Fibroblast of peridontal ligament (primary cell): ENCODE measurements at regions not wholly inside any gene's neighbourhood (a gene's known extent, or its start where the extent isn't known, plus 50 kb on each side); places are given as distances from the start of the nearest gene placed in this dataset.
"Not testable (repeated sequence)": the region's sequence is repeated elsewhere in the genome, so short reads cannot be mapped to it uniquely, and the experiment has no call there.

Experiments
- DNase-seq: peaks from one replicate; pipeline ENCODE4 v3.0.0-alpha.2; 2010; ENCODE audit errors: extremely low read depth

DNA sequence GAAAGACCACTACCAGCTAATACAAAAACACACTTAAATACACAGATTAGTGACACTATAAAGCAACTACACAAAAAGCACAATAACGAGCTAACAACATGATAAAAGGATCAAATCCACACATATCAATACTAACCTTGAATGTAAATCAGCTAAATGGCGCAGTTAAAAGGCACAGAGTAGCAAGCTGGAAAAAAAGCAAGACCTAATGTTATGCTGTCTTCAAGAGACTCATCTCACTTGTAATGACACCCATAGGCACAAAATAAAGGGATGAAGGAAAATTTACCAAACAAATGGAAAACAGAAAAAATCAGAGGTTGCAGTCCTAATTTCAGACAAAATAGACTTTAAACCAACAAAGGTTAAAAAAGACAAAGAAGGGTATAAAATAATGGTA lies 86.3 kb downstream of the NUS1 start:
- DNase-seq: no peak

DNA sequence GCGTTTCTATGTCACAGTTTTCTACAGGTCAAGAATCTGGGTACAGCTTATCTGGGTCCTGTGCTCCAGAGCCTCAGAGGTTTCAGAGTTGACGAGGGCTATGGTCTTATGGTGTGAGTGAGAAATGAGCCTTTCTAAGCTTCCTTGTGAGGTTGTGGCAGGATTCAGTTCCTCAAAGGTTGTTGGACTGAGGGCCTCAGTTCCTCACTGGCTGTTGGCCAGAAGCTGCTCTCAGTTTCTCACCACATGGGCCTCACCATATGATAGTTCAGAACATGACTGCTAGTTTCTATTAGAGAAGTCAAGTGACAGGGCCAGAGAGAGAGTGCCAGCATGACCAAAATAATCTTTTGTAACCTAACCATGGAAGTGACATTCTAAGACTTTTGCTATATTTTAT lies 96.1 kb downstream of the NUS1 start:
- no peak for DNase-seq

DNA sequence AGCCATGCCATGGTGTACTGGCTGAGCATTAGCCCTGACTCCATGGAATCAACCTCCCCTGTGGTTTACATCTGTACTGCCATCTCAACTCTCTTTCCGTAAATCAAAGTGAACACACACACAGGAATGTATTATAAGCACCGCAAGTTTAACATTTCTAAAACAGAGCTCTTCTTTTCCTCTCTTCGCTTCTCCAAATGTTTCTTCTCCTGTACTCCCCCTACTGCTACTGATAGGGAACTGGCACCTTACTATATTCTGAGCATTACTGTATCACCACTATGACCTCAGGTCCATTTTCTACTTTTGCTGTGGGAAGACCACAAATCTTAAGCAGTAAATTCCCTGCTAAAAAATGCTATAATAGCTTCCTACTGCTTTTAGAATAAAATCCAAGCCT lies 101.2 kb downstream of the NUS1 start:
- peak; percentile 5 for DNase-seq

DNA sequence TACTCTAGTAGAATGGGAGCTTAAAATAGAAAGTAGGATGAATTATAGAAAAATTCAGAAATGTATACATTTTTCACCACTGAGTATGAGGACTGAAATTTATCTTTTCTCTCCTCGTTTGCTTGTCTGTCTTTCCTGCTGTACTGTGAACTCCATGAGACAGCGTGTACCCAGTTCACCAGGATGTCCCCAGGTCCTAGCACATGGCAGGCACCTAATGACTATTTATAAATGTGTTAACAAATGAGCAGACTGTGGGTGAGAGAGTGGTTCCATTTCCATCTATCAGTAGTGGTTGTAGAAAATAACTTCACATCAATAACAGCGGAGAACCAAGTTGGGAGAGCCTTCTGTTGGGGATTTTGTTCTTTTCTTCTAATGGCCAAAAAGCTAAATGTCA lies 106.3 kb downstream of the NUS1 start:
- DNase-seq: no peak

DNA sequence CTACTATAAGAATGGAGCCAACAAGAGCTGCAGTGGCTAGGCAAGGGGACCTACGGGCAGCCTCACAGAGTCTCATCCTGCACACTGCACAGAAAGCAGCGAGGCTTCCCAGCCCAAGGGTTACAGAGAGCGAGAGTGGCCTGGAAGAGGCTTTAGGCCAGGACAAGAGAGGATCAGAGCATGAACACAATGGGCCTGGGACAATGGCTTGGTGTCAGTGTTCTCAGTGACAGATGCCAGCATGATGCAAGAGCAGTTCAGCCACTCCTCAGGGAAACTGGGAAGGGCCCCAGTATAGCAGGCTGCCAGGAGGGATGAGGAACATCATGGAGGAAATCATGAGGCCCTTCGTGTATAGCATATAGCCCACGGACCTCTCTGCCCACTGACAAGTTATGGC lies 108.0 kb downstream of the NUS1 start:
- DNase-seq: no peak

DNA sequence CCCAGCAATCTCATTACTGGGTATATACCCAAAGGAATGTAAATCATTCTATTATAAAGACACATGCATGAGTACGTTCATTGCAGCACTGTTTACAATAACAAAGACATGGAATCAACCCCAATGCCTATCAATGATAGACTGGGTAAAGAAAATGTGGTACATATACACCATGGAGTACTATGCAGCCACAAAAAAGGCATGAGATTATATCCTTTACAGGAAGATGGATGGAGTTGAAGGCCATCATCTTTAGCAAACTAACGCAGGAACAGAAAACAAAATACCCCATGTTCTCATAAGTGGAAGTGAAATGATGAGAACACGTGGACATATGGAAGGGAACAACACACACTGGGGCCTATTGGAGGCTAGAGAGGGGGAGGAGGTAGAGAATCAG lies 115.7 kb downstream of the NUS1 start:
- DNase-seq: no peak

DNA sequence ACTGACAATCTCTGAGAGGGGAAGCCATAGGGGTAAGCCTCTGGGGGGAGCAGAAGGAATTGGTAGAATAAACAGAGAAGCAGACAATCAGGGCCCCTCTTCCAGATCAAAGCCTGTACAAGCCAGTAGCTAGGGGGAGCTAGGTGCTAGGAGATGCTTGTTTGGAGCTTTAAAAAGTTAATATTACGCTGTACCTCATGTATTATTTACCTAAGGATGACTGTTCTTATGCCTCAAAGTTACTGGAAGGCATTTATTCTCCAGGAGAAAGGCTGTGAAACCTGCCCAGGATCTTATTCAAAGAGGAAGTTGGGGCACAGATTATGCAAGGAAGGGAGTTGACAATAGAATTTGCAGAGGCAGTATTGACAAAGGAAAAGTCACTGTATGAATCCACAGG lies 111.8 kb upstream of the SLC35F1 start:
- no peak for DNase-seq

DNA sequence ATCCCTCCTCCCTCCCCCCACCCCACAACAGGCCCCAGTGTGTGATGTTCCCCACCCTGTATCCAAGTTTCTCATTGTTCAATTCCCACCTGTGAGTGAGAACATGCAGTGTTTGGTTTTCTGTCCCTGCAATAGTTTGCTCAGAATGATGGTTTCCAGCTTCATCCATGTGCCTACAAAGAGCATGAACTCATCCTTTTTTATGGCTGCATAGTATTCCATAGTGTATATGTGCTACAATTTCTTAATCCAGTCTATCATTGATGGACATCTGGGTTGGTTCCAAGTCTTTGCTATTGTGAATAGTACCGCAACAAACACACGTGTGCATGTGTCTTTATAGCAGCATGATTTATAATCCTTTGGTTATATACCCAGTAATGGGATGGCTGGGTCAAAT lies 108.2 kb upstream of the SLC35F1 start:
- DNase-seq: not testable (repeated sequence)

DNA sequence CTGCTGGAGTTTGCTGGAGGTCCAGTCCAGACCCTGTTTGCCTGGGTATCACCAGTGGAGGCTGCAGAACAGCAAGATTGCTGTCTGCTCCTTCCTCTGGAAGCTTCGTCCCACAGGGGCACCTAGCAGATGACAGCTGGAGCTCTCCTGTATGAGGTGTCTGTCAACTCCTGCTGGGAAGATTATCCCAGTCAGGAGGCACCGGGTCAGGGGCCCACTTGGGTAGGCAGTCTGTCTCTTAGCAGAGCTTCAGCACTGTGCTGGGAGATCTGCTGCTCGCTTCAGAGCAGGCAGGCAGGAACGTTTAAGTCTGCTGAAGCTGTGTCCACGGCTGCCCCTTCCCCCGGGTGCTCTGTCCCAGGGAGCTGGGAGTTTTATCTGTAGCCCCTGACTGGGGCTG lies 96.8 kb upstream of the SLC35F1 start:
- no peak for DNase-seq

DNA sequence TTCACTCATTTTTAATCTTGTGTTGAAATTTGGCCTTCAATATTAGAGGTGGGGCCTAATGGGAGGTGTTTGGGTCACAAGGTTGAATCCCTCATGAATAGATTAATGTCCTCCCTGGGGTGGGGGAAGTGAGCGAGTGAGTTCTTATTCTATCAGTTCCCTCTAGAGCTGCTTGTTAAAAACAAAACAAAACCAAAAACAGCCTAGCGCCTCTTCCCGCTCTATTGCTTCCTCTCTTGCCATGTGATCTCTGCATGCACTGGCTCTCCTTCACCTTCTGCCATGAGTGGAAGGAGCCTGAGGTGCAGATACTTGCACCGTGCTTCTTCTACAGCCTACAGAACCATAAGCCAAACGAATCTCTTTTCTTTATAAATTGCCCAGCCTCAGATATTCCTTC lies 89.6 kb upstream of the SLC35F1 start:
- no peak for DNase-seq

DNA sequence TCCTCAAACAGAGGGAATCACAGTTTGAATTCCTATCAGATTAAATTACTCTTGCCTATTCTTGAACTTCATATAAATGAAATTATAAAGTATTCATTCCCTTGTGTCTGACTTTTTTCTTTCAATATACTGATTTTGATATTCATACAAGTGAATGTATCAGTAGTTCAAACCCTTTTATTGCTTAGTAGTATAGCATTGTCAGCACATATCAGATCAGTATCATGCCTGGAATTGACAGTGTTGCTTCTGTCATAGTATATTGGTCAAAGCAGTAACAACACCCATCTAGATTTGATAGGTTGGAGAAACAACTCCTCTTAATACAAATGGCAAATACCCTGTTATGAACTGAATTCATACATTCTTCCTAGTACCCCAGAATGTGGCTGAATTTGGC lies 89.1 kb upstream of the SLC35F1 start:
- no peak for DNase-seq

DNA sequence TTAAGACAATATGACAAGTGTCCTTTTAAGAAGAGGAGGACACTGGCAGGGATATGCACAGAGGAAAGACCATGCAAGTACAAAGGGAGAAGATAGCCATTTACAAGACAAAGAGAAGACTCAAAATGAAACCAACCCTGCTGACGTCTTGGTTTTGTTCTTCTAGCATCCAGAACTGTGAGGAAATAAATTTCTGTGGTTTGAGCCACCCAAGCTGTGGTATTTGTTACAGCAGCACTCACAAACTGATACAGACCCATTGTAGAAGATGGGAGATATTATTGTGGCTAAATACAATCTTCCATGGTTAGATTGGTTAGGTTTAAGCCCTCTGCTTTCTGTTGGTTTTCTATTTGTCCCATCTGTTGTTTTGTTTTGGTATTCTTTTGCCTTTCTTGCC lies 88.6 kb upstream of the SLC35F1 start:
- no peak for DNase-seq

DNA sequence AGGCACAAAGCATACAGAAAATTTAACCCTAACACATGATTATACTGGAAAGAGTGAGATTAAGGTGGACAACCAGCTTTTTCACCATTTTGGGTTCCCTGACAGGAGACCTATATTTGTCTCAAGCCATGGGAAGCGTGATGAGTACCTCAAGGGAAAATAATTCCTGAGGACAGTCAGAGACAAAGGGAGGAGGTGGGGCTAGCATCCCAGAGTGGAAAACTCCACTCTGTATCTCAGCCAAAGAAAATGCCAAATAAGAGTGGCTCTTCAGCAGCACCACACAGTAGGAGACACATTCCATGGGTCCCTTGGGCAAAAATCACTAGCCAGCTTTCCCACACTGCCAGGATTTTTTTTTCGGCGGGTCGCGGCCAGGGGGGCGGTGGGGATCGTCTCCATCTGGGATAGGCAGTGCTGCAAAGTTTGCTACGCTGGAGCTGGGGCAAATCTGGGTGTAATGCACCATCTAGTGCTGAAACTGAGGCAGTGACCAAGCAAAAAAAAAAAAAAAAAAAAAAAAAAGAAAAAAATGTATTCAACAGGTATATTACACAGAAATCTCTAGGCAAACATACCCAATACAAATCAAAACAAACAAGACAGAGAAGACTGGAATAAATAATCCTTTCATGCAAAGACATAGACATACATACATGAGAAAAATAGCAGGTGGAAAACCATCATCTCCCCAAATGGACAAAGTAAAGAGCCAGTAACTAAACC lies 77.3 kb upstream of the SLC35F1 start:
- peak; percentile 14 for DNase-seq

DNA sequence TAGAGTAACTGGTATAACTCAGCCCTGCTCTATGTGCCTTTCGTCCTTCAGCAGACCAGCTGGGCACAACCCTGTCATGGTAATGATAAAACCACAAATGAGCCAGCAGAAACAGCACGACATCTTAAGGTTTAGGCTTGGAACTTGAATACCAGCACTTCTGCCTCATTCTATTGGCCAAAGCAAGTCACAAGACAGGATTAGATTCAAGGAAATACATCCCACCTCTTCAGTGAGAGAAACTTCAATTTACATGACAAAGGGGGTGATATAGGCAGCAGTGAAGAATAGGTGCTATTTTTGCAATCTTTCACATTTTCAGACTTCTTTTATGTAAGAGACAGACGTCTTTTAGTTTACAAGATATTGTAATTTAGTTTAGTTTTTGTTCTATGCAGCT lies 69.8 kb upstream of the SLC35F1 start:
- DNase-seq: no peak

DNA sequence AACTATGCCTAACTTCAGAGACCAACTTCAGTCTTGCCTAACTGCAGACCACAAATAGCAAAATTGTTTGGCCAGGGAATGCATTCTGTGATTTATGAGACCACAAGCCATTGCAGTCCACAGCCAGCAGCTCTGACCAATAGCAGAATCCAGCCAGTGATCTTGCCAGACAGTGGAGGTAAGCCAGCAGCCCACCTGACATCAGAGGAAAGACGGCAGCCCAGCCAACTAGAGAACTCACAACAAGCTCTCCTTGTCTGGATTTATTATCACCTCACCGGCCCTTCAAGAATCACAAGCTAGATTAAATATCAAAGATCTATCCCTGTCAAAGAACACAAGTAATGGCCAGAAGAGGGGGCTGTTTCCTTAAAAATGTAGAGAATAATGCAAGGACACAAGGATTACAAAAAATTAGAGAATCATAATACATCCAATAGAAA lies 66.5 kb upstream of the SLC35F1 start:
- DNase-seq: peak; percentile 22

DNA sequence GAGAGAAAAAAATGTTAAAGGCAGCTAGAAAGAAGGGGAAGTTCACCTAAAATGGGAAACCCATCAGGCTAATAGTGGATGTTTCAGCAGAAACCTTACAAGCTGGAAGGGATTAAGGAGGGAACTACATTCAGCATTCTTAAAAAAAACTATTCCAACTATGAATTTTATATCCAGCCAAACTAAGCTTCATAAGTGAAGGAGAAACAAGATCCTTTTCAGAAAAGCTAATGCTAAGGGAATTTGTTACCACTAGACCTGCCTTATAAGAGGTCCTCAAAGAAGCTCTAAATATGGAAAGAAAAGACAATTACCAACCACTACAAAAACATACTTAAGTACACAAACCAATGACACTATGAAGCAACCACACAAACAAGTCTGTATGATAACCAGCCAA lies 59.2 kb upstream of the SLC35F1 start:
- DNase-seq: no peak

DNA sequence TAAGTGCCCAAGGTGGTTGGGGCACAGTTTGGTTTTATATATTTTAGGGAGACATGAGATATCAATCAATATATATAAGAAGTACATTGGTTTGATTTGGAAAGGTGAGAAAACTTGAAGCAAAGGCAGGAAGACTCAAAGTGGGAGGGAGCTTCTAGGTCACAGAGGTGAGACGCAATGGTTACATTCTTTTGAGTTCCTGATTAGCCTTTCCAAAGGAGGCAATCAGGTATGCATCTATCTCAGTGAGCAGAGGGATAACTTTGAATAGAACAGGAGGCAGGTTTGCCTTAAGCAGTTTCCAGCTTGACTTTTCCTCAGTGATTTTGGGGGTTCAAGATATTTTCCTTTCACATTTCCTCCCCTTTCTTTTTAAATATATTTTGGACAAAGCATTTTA lies 58.0 kb upstream of the SLC35F1 start:
- DNase-seq: no peak
